Ovary (tissue), 3 donors: ENCODE measurements at regions not wholly inside any gene's neighbourhood (a gene's known extent, or its start where the extent isn't known, plus 50 kb on each side); places are given as distances from the start of the nearest gene placed in this dataset.

Experiments
- CTCF ChIP-seq, 3 donors: fragments of 450-650 bp in 2 of 3; fragments of 200-600 bp in 1 of 3; IDR thresholded peaks; one replicate each; pipeline versions ENCODE4 v1.5.1 to v1.8.0; 2016 to 2022; ENCODE audit warnings: antibody characterized with exemption in 3 of 3, mild to moderate bottlenecking in 1 of 3
- EP300 ChIP-seq: sonication (generic); formaldehyde crosslinking; IDR thresholded peaks from one replicate; pipeline ENCODE4 v1.6.1; 2017; ENCODE audit warnings: antibody characterized with exemption
- POLR2A ChIP-seq: fragments of 450-650 bp; IDR thresholded peaks from one replicate; pipeline ENCODE4 v1.6.1; 2017; ENCODE audit warnings: antibody characterized with exemption, mild to moderate bottlenecking, moderate library complexity
- donor health status: DM: no; HTN: no; CAD: no.

- TF ChIP-seq CTCF (IDR thresholded peaks at IDR 0.05) (no peak), EP300 (no peak), POLR2A (no peak)
These were observed 161.5 kb upstream of the RBFOX1 start for GRCh38 chr16:7171151-7171550.
